Cardiac fibroblast (primary cell): ENCODE measurements at regions not wholly inside any gene's neighbourhood (a gene's known extent, or its start where the extent isn't known, plus 50 kb on each side); places are given as distances from the start of the nearest gene placed in this dataset.

Source experiments
- DNase-seq, 2 donors: peaks; one replicate each; pipeline versions ENCODE4 v3.0.0 to v3.0.0-alpha.2; 2010; ENCODE audit warnings: low read depth in 2 of 2
- H3K4me3 ChIP-seq, 2 donors: replicated peaks in 1 of 2; 1 replicate in 1 of 2; 2 replicates in 1 of 2; pipeline ENCODE4 v1.5.1; 2011; ENCODE audit warnings: low read depth in 2 of 2, low read length in 2 of 2, mild to moderate bottlenecking in 2 of 2, moderate library complexity in 1 of 2
- CTCF ChIP-seq: IDR thresholded peaks from one replicate; pipeline ENCODE4 v1.5.1; 2011; ENCODE audit warnings: low read depth, mild to moderate bottlenecking, low read length, inconsistent platforms

- TF ChIP-seq CTCF = no peak
- DNase-seq = no peak
Observed at GRCh38 chr11:13902523-13902922, 60.0 kb upstream of the SPON1 start.

DNA sequence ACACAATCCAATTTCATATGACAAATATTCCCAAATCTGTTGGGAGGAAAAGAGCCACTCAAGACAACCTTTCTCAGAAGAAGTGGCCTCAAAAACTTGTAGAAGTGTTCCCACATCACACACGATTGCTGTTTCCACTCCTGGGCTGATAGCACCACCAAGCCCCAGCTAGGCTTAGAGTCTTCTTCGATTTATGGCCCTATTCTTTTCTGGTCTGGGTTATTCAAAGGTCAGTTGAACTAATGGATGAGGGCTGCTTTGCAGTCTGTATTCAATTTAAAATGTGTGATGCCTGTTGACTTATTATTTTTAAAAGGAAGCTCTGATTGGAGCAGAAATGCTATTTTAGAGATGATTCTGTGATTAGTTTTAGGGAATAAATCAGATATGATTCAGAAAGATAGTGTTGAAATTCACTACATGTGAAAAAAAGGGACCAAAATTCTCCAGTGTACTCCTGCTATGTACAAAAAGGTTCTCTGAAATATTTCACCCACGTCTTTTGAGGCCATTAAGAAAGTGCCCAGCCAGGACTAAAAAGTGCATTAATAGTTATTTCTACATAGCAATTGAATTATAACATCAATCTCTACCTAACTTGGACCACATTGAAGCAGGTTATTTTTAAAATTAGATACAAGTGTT is 57.3 kb upstream of the SPON1 start:
- TF ChIP-seq CTCF = no peak
- DNase-seq = no peak
- no peak overlapping the region for H3K4me3 ChIP-seq

More at GRCh38 chr11:13902523-13902922, 60.0 kb upstream of the SPON1 start:
- no peak overlapping the region for H3K4me3 ChIP-seq

- no peak overlapping the region for H3K4me3 ChIP-seq
- no peak for DNase-seq
- no peak for TF ChIP-seq CTCF
Observed at GRCh38 chr11:13907678-13908077, 54.8 kb upstream of the SPON1 start.

DNA sequence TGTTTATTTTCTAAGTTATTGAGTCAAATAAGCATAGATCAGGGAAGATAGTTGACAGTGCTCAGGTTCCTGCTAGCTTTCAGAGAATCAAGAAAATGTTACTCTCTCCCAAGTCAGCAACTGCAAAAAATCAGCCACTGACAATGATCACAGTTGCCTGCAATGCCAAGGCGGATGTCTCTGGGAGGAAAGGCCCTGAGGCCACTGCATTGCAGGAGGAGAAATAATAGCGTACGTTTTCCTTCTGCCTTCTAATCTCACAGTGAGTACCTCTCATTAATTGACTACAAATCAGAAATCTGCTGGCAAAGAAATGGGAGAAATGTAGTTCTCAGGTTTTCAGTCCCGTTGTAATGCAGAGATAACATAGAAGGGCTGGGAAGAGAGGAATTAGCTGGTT is 54.0 kb upstream of the SPON1 start:
- H3K4me3 ChIP-seq = no peak overlapping the region
- no peak for DNase-seq
- no peak for TF ChIP-seq CTCF
